K562 (cell line): ENCODE measurements at regions not wholly inside any gene's neighbourhood (a gene's known extent, or its start where the extent isn't known, plus 50 kb on each side); places are given as distances from the start of the nearest gene placed in this dataset.

Source experiments
- ATAC-seq: fragments of 200-7000 bp; cut with Tn5 transposase; 3 replicates; pipeline ENCODE4 v1.9.1; 2020; ENCODE audit warnings: moderate library complexity
- BruUV-seq: library from RNA; stranded (reverse); fragments of 400-500 nt; replicated peaks from 2 replicates; lab custom pipeline; 2021; lab: Mats Ljungman, UMichigan
- CTCF ChIA-PET: fragments of 300-600 bp; formaldehyde crosslinking; extraction: SDS; loops from one replicate; lab custom pipeline; 2021; ENCODE audit warnings: low intra/inter-chr PET ratio; lab: Yijun Ruan, JAX
- POLR2A ChIA-PET: fragments of 300-600, 350-650 bp; sonication (Branson Sonifier 250); formaldehyde crosslinking; extraction: SDS; loops from one replicate; lab custom pipeline; 2021; ENCODE audit warnings: antibody characterized with exemption, inconsistent platforms; lab: Yijun Ruan, JAX
- DNase-seq, 4 experiments: peaks; one replicate each; pipeline versions ENCODE4 v3.0.0 to v3.0.0-alpha.2; 2011 to 2018; ENCODE audit warnings: low spot score in 3 of 4, mixed read lengths in 3 of 4; ENCODE audit errors: extremely low read depth in 1 of 4
- FAIRE-seq: peaks from 2 replicates; lab custom pipeline; 2011; peaks lifted over from hg19 to GRCh38; lab: Jason Lieb, UNC
- H2AFZ ChIP-seq: 2 replicates; pipeline ENCODE4 v1.6.0; 2011; ENCODE audit warnings: low read depth, low read length, control low read depth, inconsistent platforms
- H3K27ac ChIP-seq: fragments of 200-600 bp; 3 replicates; pipeline ENCODE4 v1.8.0; 2011; ENCODE audit warnings: low read depth, mild to moderate bottlenecking, control low read depth, inconsistent platforms, low read length, moderate library complexity, mixed read lengths; ENCODE audit errors: extremely low read depth
- H3K27me3 ChIP-seq, 2 experiments: fragments of 300-600 bp in 1 of 2; 2 replicates in 1 of 2; 3 replicates in 1 of 2; pipeline versions ENCODE4 v1.6.0 to v1.8.0; 2011; ENCODE audit warnings: inconsistent platforms in 2 of 2, low read length in 2 of 2, mild to moderate bottlenecking in 1 of 2, mixed read lengths in 1 of 2, moderate library complexity in 1 of 2; ENCODE audit not compliant: control insufficient read depth in 2 of 2, insufficient read depth in 2 of 2
- H3K36me3 ChIP-seq: fragments of 300-600 bp; 3 replicates; pipeline ENCODE4 v1.8.0; 2011; ENCODE audit warnings: mild to moderate bottlenecking, low read length, inconsistent platforms; ENCODE audit not compliant: control insufficient read depth, insufficient read depth
- H3K4me1 ChIP-seq, 2 experiments: fragments of 200-600 bp in 1 of 2; replicated peaks in 1 of 2; 2 replicates in 1 of 2; 3 replicates in 1 of 2; pipeline versions ENCODE4 v1.5.1 to v1.8.0; 2011; ENCODE audit warnings: inconsistent platforms in 2 of 2, low read length in 2 of 2, mild to moderate bottlenecking in 1 of 2, mixed read lengths in 1 of 2, moderate library complexity in 1 of 2; ENCODE audit not compliant: control insufficient read depth in 2 of 2, insufficient read depth in 2 of 2
- H3K4me2 ChIP-seq: 2 replicates; pipeline ENCODE4 v1.6.1; 2011; ENCODE audit warnings: low read length, control low read depth, inconsistent platforms, mixed read lengths; ENCODE audit not compliant: insufficient read depth
- H3K4me3 ChIP-seq: fragments of 200-600 bp; sonication (generic), shearing (Covaris generic); 2 replicates; pipeline ENCODE4 v1.5.1; 2016; ENCODE audit warnings: control low read depth, inconsistent platforms
- H3K79me2 ChIP-seq: fragments of 200-600 bp; 3 replicates; pipeline ENCODE4 v1.8.0; 2011; ENCODE audit warnings: low read length, inconsistent platforms; ENCODE audit not compliant: control insufficient read depth, insufficient read depth
- H3K9ac ChIP-seq, 2 experiments: 2 replicates each; pipeline versions ENCODE4 v1.6.0 to v1.6.1; 2011; ENCODE audit warnings: low read depth in 2 of 2, low read length in 2 of 2, control low read depth in 1 of 2, inconsistent platforms in 1 of 2, mild to moderate bottlenecking in 1 of 2, mixed read lengths in 1 of 2; ENCODE audit not compliant: insufficient read depth in 1 of 2
- H3K9me1 ChIP-seq: one replicate; pipeline ENCODE4 v1.6.0; 2011; ENCODE audit warnings: inconsistent platforms, mild to moderate bottlenecking, low read length, moderate library complexity; ENCODE audit not compliant: control insufficient read depth, insufficient read depth
- H3K9me3 ChIP-seq: replicated peaks from 2 replicates; pipeline ENCODE4 v1.5.1; 2011; ENCODE audit warnings: low read depth, low read length, inconsistent platforms; ENCODE audit not compliant: control insufficient read depth, insufficient read depth
- H4K20me1 ChIP-seq: replicated peaks from 2 replicates; pipeline ENCODE4 v1.6.1; 2011; ENCODE audit warnings: low read length, inconsistent platforms, mixed read lengths; ENCODE audit not compliant: control insufficient read depth, insufficient read depth
- HNRNPUL1 ChIP-seq: fragments of 200-400 bp; formaldehyde crosslinking; IDR thresholded peaks from 2 replicates; pipeline ENCODE4 v1.6.1; 2017; ENCODE audit warnings: low read length
- PBX2 ChIP-seq, 2 experiments: IDR thresholded peaks in 1 of 2; conservative IDR thresholded peaks in 1 of 2; 2 replicates each; pipeline ENCODE4 v1.6.1; 2016; ENCODE audit warnings: low read depth in 2 of 2, mild to moderate bottlenecking in 1 of 2, missing compliant biosample characterization in 1 of 2, missing genetic modification characterization in 1 of 2, moderate library complexity in 1 of 2
- ZNF316 ChIP-seq: fragments of 450-650 bp; IDR thresholded peaks from 2 replicates; pipeline ENCODE4 v1.6.1; 2016
- WGBS: fragments of 100-300 bp; shearing (Covaris generic); methylation state at CpG from one replicate; pipeline ENCODE4 v1.1.6; 2016; ENCODE audit warnings: low coverage, mixed read lengths; ENCODE audit not compliant: insufficient coverage; ENCODE audit errors: missing lambda C conversion rate; 5-methylcytosine and 5-hydroxymethylcytosine counted together
- in situ Hi-C: fragments of 300-500 bp; cut with MboI; formaldehyde crosslinking; loops from 4 replicates; pipeline ENCODE4 v1.15.0; 2018; ENCODE audit warnings: inconsistent platforms, mixed read lengths
- intact Hi-C: fragments of 100-400 bp; cut with micrococcal nuclease; formaldehyde crosslinking; loops from 2 replicates; pipeline ENCODE4 v1.14.2; 2022

- 0% methylated on average over 4 of the region's 4 CpGs for WGBS
- DNase-seq (no peak), ATAC-seq (no peak), FAIRE-seq (no peak)
- ChIA-PET CTCF (no interaction called here), POLR2A (interaction anchor here (0.7 to 0.9 kb wide), 2 partner anchors 15 to 24 kb away, joined by 3 read pairs; no protein-coding TSS in a partner anchor)
- Histone ChIP-seq H3K27ac (no peak overlapping the region), H3K4me3 (no peak overlapping the region), H3K4me1 (no peaks in the 10 kb centered on the region; a peak in 1 of 5 replicates), H3K36me3 (no peaks in the 10 kb centered on the region), H3K9ac (no peak overlapping the region), H4K20me1 (no peaks in the 10 kb centered on the region), H3K9me1 (no peaks in the 10 kb centered on the region), H2AFZ (no peak overlapping the region), H3K4me2 (no peak overlapping the region), H3K79me2 (no peaks in the 10 kb centered on the region), H3K9me3 (no peaks in the 10 kb centered on the region), H3K27me3 (peaks cover 0 to 9% of the 10 kb centered on the region in 2 experiments; a peak in 3 of 5 replicates)
- no peak for TF ChIP-seq ZNF316
- no peak for TF ChIP-seq PBX2 (CRISPR knock-in tag; IDR thresholded peaks at IDR 0.05; ENCODE audit: low read depth)
- no peak for TF ChIP-seq PBX2 (tag; conservative IDR thresholded peaks at IDR 0.05; ENCODE audit: low read depth)
- TF ChIP-seq HNRNPUL1 = no peak
- intact Hi-C loops = loop anchor here (5.0 kb wide), 1 partner anchor 998 kb away; no protein-coding TSS in a partner anchor
- no TSS peak for BruUV-seq
- in situ Hi-C loops = no loop called here
These were observed 132.4 kb downstream of the PROX1 start for GRCh38 chr1:214120191-214120590.
